H1 (cell line): ENCODE measurements at regions not wholly inside any gene's neighbourhood (a gene's known extent, or its start where the extent isn't known, plus 50 kb on each side); places are given as distances from the start of the nearest gene placed in this dataset.

ENCODE experiments used
- GABPA ChIP-seq: IDR thresholded peaks from 2 replicates; pipeline ENCODE4 v1.6.1; 2011; ENCODE audit warnings: mild to moderate bottlenecking, low read length, moderate library complexity, borderline replicate concordance; ENCODE audit not compliant: insufficient read depth
- KDM4A ChIP-seq: IDR thresholded peaks from one replicate; pipeline ENCODE4 v1.7.1; 2012; ENCODE audit warnings: low read depth, mild to moderate bottlenecking, moderate library complexity, low read length, inconsistent platforms; ENCODE audit not compliant: severe bottlenecking

GRCh38 chr4:18203966-18204365 is 182.4 kb upstream of the LCORL start (continued):
- no peak for TF ChIP-seq GABPA
- TF ChIP-seq KDM4A: no peak
